ENCODE measurements at regions not wholly inside any gene's neighbourhood (a gene's known extent, or its start where the extent isn't known, plus 50 kb on each side); places are given as distances from the start of the nearest gene placed in this dataset.

- no peak for DNase-seq (ENCODE audit: low read depth)
- TF ChIP-seq CTCF (IDR thresholded peaks at IDR 0.05; ENCODE audit: insufficient read depth, low read depth, low read length), result no peak
- no peak overlapping the region for H3K4me3 ChIP-seq (ENCODE audit: low read depth, low read length)
These were observed 314.5 kb downstream of the OSR1 start for GRCh38 chr2:19043893-19044292.

GRCh38 chr2:19041434-19042041 is 316.9 kb downstream of the OSR1 start:
- DNase-seq (ENCODE audit: low read depth), result no peak
- TF ChIP-seq CTCF (IDR thresholded peaks at IDR 0.05; ENCODE audit: insufficient read depth, low read depth, low read length), result no peak

GRCh38 chr2:19038071-19039015 is 320.1 kb downstream of the OSR1 start:
- no peak overlapping the region for H3K4me3 ChIP-seq (ENCODE audit: low read depth, low read length)
- no peak for TF ChIP-seq CTCF (IDR thresholded peaks at IDR 0.05; ENCODE audit: insufficient read depth, low read depth, low read length)
- DNase-seq (ENCODE audit: low read depth), result peak; percentile 38

More at GRCh38 chr2:19041434-19042041, 316.9 kb downstream of the OSR1 start:
- H3K4me3 ChIP-seq (ENCODE audit: low read depth, low read length), result no peak overlapping the region

- no peak overlapping the region for H3K4me3 ChIP-seq (ENCODE audit: low read depth, low read length)
- no peak for TF ChIP-seq CTCF (IDR thresholded peaks at IDR 0.05; ENCODE audit: insufficient read depth, low read depth, low read length)
- DNase-seq (ENCODE audit: low read depth), result no peak
These were observed 322.3 kb downstream of the OSR1 start for GRCh38 chr2:19036091-19036490.

GRCh38 chr2:19035238-19035637 is 323.2 kb downstream of the OSR1 start:
- peak; percentile 85 for DNase-seq (ENCODE audit: low read depth)
- no peak overlapping the region for H3K4me3 ChIP-seq (ENCODE audit: low read depth, low read length)
- no peak for TF ChIP-seq CTCF (IDR thresholded peaks at IDR 0.05; ENCODE audit: insufficient read depth, low read depth, low read length)

- no peak for DNase-seq (ENCODE audit: low read depth)
- TF ChIP-seq CTCF (IDR thresholded peaks at IDR 0.05; ENCODE audit: insufficient read depth, low read depth, low read length), result no peak
- H3K4me3 ChIP-seq (ENCODE audit: low read depth, low read length), result no peak overlapping the region
These were observed 325.2 kb downstream of the OSR1 start for GRCh38 chr2:19033240-19033639.

Data from fibroblast of villous mesenchyme (primary cell).